CD4-positive, alpha-beta T cell treated with Interleukin-21 for 1 hour (primary cell): ENCODE measurements at regions not wholly inside any gene's neighbourhood (a gene's known extent, or its start where the extent isn't known, plus 50 kb on each side); places are given as distances from the start of the nearest gene placed in this dataset.

ENCODE experiments used
- DNase-seq: peaks from one replicate; pipeline ENCODE4 v3.0.0-alpha.2; 2020

DNA sequence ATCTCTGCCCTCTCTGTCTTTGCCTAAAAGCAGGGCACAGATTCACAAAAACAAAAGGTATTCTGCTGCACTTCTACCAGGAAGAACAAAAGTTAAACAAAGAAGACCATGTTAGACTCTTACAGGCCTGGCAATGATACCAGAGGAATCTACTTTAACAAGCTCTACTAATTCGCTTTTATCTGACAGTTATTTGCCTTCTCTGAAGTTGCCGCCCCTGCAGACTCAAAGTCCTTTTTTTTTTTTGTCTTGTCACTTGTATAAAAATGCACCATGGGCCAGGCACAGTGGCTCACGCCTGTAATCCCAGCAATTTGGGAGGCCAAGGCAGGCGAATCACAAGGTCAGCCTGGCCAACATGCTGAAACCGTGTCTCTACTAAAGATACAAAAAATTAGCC, 176.5 kb upstream of the UBL3 start:
- no peak for DNase-seq

DNA sequence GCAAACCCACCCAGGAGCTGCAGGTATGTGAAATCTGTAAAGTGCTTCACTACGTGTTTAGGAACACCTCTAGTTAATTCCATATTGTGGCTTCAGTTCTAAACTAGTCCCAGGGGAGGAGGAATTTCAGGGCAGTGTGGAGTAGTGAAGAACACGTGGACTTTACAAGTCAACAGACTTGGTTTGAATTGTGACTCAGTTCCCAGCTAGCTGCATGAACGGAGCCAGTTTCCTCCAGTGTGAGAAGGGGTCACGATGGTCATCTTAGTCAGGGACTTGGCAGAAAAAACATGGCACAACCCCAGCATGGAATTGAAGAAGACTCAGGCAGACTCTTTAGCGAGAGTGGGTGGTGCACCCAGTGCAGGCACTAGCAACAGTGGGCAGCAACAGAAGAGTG, 175.7 kb upstream of the UBL3 start:
- no peak for DNase-seq

DNA sequence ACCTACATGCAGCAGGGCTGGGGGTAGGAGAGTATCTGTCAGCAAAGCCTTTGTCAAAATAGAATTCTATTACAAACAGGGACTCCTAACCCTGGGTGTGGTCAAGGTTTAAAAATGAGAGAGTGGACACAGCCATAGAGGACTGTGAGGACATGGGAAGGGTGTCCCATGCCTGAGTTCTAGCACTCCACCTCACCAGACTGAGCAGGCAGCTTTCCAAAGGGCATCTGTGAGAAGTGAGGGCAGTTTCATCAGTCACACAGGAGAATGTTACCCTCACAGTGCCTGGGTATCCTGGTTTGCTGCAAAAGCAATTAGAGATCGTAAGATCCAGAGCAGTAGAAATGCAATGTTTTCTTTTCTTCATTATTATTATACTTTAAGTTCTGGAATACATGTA, 174.9 kb upstream of the UBL3 start:
- DNase-seq: no peak

DNA sequence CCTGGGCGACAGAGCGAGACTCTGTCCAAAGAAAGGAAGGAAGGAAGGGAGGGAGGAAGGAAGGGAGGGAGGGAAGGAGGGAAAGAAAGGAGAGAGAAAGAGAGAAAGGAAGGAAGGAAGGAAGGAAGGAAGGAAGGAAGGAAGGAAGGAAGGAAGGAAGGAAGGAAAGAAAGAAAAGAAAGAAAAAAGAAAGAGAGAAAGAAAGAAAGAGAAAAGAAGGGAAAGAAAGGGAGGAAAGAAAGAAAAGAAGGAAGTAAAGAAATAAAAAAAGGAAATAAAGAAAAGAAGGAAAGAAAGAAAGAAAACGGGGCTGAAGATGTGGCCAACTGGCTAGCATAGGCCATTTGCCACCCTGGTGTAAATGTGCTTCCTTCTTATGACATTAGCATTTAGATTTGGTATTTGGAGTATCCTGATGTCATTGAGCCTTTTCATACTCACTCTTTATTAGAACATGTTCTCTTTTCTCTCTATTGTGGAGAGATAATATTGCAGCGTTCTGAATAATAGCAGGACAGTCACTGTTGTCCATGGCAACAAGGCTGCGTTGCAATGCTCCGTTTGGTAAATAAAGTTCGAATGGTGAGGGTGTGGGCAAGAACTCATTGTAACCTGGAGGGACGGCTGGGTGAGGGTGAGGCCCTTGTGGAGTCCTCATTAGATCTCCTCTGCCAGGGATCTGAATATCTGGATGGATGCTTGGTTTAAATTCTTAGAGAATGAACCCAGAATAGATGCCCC, 173.9 kb upstream of the UBL3 start:
- DNase-seq: no peak

DNA sequence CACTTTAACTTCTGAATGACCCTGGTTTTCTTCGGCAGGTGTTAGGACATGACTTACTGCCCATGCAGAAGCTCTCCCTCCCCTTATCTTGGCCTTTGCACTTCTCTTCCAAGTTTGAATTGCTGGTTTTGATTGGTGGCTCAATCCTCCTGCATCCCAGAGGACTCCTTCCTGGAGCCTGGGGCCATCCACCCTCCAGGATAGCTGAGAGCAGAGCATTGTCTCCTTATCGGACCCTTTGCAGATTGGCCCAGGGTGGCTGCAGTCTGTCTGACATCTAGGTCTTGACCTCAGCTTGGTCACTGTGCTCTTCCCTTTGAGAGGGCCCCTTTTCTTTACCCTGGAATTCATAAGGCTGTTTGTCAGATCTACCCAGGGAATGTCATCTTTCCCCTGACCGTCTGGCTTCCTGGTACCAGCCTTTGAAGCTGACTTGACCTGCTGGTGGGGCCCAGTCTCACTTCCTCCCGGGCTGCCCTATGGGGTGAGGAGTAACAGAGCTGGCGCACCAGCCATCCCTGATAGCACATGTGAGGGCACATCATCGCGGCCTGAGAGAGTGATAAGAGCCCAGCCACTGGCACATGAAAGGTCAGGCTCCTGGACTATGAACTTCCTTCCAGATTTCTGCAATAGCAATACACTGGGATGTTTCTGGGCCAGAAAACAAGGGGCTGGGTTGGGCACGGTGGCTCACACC, 172.9 kb upstream of the UBL3 start:
- DNase-seq: no peak

DNA sequence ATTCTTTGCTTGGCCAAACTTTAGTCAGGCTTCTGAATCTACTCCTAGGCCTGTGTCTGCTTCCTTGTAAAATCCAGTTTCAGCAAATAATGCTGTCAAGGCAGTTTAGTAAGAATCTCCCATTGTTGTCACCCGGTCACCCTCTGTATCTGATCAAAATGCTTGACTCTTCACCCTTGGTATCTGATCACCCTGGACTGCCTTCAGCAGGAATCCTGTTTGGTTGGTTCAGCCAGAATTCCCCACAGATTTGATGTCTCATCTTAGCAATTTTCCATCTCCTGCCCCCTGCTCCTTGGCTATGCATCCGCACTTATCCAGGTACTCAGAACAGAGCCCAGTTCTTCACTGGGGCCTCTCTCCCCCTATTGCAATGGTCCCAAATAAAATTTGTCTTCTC, 172.4 kb upstream of the UBL3 start:
- DNase-seq: no peak

DNA sequence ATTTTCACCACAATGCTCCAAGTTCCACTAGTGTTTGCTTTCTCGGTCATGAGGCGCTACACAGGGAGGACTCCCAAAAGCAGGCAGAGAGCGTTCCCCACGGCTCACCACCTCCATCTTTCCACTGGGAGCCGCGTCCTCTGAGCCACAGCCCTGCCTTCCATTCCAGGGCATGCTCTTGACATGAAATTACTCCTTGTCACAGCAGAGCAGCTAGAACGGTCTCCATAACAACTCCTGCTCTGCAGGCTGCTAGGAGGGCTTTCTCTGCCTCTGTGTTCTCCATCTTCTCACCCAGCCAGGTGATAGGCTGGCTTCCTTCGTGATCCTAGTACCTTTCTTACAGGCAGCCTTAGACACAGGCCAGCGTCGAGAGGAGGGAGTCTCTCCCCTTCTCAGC, 171.8 kb upstream of the UBL3 start:
- DNase-seq: no peak

DNA sequence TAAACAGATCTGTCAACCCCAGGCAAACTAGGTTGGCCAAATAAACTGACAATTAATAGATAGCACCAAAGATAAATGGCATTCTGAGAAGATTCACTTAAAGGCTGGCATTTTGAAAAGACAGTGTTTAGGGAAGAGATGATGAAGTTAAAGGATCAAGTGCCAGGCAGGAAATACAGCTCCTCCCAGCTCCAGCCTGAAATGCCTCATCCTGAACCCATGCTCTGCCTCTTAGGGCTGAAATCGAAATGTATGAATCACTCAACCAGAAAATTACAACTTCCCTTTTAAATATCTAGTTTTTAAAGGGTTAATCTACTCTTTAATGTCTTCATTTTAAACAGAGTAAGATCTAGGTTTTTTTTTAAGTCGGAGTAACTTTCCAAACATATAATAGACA, 171.2 kb upstream of the UBL3 start:
- no peak for DNase-seq

DNA sequence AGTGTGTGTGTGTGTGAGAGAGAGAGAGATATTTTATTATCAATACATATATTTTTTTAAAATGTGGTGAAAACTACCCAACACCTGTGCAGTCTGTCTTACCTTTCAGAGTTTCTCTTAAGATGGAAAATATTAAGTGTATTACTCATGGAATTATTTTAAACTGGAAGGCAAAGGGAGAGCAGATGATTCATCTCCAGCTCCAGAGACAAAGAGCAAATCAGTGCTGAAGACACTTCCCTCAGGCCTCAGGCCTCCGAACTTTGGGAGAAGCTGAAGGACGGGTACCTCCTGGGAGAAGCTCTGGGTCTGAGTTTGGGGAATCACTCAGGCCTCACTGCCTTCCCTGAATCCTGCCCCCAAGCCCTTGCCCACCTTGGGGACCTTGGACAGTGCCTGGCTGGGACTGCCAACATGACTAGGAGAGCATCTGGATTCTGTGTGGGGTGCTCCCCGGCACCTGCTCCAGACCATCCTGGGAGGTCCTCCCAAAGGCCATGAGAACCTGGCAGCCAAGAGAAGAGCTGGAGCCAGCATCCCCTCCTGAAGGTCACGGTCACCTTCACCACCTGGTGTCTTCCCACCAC, 170.4 kb upstream of the UBL3 start:
- DNase-seq: no peak

DNA sequence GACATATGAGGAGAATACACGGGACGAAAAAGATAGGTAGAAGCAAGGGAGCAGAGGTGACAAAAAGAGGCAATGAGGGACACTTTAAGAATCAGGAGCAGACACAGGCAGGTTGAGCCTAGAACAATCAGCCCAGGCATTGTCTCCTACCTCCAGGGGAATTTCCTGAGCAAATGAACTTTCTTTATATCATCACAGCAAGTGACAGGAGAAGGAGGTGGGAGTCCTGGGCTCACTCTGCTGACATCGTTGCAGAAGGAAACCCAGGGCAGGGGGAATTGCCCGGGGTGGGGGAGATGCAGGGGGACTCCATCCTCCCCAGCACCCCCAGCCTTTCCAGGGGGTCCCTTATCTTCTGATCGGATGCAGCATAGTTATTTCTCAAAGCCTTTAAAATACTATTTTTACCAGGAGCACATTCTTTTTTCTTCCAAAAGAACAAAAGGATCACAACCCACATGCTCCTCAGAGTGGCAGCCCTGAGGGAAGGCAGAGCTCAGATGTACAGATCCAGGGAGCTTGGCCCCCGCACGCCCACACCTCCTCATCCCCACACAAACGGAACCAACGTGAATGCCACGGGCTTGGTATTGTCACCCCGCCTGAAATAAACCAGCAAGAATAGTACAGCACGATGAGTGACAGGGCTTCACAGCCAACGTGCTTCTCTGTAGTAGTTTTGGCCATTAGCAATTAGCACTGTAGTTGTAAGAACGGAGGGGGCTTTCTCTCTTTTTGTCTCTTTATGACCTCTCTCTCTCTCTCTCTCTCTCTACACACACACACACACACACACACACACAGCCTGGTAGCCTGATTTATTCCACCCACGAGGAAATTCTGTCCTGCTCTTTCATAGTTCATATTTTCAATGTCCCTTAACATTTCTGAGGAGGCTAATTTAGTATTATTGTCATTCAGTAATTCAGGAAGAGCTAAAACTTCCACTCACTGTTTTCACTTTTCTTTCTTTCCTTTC, 169.5 kb upstream of the UBL3 start:
- DNase-seq: no peak

DNA sequence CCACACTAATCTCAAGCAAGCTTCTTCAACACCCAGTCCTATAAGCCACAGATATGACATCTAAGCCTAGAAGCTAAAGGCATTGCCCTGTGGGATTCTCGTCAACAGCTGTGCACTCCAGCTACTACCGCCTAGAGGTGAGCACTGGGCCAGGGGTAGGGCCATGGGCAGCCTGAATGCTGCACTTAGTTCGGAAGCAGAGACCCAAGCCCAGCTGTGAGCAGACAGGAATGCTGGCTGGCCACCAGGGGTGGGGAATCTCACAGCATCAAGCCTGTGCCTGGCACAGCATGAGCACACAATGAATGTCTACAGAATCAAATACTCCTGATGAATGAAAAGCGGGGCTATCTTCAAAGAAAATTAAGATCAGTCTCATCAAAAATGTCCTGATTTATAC, 167.5 kb upstream of the UBL3 start:
- DNase-seq: no peak

DNA sequence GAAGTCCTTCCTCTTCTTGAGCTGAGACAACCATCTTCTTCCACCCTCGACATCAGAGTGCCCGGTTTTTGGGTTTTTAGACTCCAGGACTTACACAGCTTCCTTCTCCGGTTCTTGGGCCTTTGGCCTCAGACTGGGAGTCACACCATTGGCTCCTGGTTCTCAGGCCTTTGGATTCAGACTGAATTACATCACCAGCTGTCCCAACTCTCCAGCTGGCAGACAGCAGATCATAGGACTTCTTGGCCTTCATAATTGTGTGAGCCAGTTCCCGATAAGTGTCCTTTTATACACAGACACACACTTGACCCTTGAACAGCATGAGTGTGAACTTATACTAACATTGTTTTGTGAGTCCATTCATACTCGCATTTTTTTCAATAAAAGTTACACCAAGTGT, 166.0 kb upstream of the UBL3 start:
- DNase-seq: no peak

DNA sequence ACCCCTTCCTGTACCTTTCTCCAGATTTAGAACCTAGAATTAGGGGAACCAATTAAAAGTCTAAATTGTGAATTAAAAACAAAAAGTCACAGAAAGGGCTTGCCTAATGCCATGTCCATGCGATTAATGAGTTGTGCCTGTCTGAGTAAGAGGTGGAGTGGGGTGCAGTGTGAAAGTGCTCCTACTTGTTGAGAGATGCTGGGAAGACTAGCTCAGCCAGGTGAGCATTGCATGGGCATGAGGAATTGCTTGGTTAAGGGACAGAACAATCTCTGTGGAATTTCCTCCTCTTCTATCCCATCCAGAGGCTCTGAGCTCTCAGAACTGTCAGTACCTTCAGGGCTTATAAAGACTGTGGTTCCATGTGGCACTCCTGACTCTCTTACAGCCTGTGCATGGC, 159.0 kb upstream of the UBL3 start:
- no peak for DNase-seq

DNA sequence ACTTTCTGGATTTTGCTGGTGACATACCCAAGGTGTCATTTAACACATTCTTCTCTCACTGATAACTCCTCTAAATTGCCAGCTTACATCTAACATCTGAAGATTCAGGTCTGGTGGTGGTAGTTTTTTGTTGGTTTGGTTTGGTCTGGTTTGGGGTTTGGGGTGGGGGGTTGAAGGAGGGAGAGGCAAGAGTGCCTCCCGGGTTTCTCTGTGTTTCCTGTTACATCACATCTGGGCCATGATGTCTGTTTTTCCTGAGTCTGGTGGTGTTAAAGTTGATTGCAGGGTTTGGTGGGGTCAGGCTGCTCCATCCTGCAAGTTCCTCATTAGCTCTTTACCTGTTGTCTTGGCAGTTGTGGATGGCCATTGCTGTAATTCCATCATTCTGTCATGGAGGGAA, 155.8 kb upstream of the UBL3 start:
- DNase-seq: no peak

DNA sequence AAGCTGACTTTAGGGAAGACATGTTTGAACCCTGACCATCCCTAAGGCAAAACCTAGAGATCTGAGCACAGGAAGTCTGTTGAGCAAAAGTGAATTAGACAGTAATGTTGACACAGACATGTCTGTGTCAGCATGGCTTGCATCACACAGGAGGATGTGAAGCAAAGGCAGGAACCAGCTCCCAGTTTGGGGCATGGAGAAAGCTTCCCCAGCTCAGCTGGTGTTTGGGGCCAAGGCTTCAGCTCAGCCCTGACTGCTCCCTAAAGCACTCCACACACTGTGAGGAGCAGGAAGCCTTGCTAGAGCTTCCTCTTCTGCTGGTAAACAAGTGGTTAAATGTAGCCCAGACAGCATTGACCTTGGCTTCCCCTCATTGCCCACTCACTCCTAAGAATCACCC, 153.8 kb upstream of the UBL3 start:
- DNase-seq: no peak

DNA sequence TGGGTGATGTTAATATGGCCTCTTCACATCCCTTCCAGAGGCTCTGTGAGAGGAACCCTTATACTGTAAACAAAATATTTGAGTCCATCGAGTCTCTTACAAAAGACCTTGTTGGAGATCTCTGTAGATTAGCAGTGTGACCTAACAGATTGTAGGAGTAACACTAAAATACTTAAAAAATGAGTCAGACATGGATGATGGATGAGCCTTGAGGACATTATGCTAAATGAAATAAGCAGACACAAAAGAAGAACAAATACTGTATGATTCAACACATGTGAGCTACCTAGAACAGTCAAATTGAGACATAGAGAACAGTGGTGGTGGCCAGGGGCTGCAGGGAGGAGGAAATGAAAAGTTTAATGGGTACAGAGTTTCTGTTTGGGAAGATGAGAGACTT, 152.2 kb upstream of the UBL3 start:
- DNase-seq: no peak

DNA sequence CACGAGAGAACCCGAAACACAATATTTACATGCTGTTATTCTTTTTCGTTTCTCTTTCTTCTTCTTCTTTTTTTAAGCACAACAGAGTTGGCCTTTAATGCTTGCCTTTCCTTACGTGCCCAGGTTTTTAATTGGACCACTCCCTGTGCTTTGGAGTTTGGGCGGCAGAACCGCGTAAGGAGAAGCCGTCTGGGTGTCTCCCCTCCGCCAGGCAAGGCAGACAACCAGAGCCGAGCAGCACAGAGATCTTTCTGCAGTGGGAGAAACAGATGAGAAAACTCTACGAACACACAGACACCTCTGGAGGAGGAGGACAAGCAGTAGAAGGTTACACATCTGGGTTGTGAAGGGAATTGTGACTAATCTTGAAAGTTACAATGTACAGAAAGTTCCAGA, 150.0 kb upstream of the UBL3 start:
- no peak for DNase-seq

DNA sequence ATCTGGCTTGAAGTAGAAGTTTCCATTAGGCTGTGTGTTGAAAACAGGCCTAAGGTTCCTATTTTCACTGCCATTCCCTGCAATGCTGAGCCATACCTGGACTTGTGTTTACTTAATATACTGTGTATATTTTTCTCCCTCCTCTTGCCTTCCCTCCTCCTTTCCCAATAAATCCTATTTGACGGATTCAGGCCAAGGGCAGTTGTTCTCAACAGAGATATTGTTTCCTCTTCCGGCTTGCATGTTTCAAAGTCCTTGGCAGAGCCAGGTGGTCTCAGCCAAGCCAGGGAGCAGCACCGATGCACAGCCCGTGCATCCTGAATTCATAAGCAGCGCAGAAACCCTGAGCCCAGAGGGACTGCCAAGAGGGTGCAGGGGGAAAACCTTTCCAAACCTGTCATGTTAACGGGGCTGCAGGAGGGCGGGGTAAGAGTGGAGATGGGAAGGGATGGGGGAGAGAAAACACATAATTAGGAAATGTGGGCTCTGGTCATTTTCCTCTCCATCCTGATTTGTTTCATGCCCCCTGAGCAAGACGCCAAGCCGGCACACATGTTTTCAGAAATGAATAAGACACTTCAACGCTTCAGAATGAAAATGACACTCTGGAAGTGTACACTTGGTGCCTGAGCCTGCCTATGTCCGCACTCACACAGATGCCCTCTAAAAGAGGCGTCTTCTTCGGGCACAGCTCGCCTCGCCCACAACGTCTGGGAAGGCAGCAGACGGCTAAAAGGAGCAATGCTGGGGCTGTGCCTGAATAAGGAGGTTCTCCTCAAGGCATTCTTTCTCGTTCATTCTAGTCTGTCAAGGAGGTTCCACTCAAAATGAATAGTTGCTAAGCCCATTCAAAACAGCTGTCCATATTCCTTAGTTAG, 149.3 kb upstream of the UBL3 start:
- DNase-seq: no peak

DNA sequence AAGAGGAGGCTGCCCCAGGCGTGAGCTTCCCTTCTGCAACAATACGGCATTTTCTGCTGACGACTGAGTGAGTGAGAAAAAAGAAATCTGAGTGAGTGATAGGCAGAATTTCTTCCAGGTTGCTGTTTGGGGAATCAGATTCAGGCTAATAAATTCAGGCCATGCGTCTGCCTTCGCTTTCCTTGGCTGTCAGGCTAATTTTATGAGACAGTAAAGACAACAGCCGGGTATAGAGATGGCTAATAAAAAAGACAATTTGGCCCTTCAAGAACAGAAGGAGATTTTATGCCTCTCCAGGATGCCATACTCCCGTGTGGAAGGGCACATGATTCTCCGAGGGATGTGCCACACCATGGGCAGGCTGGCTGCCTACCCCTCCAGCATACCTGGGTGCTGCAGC, 145.9 kb upstream of the UBL3 start:
- DNase-seq: no peak

DNA sequence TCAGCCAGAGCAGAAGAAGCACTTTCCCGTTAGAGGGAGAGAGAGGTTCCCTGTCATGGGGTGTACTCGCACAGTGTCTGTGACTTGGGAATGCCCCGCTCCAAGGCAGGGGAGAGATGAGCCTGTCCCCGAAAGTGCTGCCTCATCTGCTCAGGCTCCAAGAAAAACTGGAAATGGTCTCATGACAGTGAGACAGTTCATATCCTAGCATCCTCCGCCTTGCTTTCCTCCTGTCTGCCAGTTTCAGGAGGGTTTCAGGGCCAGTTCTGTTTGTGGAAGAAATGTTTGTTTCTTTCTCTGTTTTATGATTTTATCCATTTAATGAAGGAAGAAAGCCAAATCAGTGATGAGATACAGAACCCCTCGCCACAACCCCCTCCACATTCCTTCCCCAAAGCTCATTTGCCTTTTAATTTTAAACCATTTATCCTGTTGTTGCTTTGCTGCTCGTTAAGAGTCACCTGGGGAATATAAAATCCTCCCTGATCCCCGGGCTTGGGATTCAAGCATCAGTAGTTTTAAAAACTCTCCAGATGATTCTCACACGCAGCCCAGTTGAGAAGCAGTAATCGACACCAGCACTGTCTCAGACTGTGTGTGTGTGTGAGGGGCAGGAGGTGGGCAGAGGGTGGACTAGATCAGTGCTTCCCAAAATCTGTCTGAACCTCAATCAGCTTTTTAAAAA, 144.6 kb upstream of the UBL3 start:
- no peak for DNase-seq

DNA sequence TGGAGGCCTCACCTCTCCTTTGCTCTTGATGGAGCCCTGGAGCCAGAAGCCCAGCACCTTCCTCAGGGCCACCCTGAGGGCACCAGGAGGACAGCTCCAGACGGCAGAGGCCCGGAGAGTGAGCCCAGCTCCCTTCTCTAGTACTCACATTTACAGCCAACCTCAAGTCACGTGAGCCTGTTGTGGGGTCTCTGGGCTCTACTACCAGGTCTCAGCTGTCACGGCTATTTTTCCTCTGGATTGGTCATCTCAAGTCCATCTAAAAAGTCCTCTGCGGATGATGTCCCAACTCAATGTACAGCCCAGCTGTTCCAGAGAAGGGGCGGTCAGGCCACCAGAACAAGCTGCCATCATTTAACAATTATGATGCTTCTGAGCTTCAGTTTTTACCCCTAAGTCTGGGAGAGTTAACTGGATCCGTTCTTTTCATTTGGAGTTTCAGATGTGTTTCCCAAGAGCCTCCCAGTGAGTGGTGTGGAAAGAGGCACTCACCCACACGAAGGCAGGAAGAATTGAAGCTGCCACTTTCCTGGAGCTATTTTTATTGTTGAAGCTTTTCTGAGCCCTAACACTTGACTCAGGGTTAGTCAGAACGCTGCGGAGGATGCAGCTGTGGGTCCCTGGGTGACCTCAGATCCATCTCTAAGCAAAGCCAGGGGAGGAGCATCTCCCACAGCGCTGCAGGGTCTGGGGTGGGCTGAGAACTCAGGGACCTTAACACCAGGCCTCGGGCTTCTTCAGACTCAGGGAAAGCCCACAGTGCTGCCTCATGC, 143.5 kb upstream of the UBL3 start:
- no peak for DNase-seq
